AG09319 (cell line): ENCODE measurements at regions not wholly inside any gene's neighbourhood (a gene's known extent, or its start where the extent isn't known, plus 50 kb on each side); places are given as distances from the start of the nearest gene placed in this dataset.
"Not testable (repeated sequence)": the region's sequence is repeated elsewhere in the genome, so short reads cannot be mapped to it uniquely, and the experiment has no call there.

Source experiments
- DNase-seq: peaks from one replicate; pipeline ENCODE4 v3.0.0-alpha.2; 2010; ENCODE audit warnings: low read depth; ENCODE audit errors: extremely low read depth
- TF ChIP-seq, protein P1 (sequence below): IDR thresholded peaks from 2 replicates; pipeline ENCODE4 v1.5.1; 2011; ENCODE audit warnings: low read depth, mild to moderate bottlenecking, inconsistent platforms, low read length, moderate library complexity

DNA sequence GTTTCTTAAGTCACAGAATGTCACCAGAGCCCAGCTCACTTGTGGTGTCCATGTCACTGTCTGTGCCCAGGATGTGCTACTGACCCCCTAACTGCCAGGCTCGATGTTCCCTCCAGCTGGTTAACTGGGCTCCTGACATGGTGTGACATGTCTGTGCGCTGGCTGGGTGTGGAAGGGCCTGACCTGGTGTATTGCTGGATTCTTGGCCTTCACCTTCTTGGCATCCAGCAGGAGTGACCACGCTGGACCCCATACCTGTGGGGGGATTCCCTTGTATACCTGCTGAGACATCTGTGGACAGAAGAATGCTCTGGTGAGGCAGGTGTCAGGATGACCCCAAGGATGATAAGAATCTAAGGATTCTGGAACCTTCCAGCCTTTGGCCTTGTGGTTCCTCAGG is 1690.1 kb downstream of the TP53TG3F start:
- TF ChIP-seq, protein P1, sequence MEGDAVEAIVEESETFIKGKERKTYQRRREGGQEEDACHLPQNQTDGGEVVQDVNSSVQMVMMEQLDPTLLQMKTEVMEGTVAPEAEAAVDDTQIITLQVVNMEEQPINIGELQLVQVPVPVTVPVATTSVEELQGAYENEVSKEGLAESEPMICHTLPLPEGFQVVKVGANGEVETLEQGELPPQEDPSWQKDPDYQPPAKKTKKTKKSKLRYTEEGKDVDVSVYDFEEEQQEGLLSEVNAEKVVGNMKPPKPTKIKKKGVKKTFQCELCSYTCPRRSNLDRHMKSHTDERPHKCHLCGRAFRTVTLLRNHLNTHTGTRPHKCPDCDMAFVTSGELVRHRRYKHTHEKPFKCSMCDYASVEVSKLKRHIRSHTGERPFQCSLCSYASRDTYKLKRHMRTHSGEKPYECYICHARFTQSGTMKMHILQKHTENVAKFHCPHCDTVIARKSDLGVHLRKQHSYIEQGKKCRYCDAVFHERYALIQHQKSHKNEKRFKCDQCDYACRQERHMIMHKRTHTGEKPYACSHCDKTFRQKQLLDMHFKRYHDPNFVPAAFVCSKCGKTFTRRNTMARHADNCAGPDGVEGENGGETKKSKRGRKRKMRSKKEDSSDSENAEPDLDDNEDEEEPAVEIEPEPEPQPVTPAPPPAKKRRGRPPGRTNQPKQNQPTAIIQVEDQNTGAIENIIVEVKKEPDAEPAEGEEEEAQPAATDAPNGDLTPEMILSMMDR, result no peak
- DNase-seq, result no peak

DNA sequence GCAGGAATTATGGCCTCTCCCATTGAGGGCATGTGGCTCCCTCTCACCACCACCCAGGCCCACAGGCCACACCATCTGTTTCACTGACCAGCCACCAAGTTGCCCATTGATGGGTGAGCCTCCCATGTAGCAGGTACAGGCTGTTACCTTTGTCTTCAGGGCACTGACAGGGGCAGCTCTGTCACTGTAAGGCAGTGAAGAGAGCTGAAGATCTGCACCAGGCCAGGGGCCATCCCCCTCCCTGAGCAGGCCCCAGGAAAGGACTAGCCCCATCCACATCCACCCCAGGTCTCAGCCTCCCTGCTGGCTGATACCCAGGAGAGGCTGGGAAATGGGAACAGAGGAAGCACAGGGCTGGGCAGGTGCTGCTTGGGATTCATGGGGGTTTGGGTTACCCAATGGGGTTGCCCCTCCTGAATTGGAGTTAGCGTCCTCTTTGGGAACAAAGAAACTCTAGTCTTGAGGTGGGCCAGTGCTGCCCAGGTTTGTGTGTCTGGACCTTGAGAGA is 1691.4 kb downstream of the TP53TG3F start:
- TF ChIP-seq, protein P1, result no peak
- DNase-seq, result no peak

DNA sequence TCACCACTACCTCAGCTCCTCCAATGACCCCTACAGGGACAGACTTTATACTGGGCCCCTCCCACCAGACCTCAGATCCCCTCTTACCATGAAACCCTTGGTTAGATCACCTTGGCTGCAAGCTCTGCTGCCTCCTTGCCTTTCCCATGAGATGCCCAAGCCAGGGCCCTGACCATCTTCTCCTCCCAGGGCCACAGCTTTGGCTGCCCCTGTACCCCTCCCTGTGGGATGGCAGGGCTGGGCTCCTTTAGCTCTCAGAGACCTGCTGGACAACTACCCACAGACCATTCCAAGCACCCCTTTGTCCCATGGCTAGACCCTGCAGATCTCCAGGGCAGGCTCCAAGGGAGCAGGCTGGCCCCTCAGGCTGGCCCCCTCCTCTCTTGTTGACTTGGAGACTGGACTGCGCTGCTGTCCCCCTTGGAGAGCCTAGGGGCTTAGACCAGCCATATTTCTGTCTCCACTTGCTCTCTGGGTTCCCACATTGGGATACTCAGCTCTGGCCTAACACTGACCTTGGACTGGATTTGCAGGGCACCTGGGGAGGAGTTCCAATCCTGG is 1692.7 kb downstream of the TP53TG3F start:
- DNase-seq, result no peak
- TF ChIP-seq, protein P1, result no peak

DNA sequence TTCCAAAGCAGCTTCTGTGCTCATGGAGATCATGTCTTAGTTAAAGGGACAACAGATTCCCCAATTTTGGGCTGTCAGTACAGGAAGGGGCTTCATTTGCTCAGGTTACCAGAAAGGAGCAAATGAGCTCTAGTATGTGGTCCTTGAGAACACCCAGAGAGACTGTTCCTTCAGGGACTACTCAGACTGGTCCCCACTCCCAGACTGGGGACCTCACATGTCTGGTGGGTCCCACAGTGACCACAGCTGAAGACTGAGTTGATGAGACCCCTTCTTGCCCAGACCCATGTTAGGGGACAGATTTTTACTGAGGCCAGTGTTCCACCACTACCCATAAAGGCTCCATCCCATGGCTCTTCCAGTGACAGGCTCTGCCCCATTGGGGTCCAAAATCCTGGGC is 1695.2 kb downstream of the TP53TG3F start:
- no peak for DNase-seq
- TF ChIP-seq, protein P1, result no peak

DNA sequence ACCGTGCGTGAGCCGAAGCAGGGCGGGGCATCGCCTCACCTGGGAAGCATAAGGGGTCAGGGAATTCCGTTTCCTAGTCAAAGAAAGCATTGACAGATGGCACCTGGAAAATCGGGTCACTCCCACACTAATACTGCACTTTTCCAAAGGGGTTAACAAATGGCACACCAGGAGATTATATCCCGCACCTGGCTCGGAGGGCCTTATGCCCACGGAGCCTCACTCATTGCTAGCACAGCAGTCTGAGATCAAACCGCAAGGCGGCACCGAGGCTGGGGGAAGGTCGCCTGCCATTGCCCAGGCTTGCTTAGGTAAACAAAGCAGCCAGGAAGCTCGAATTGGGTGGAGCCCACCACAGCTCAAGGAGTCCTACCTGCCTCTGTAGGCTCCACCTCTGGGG is 1698.1 kb downstream of the TP53TG3F start:
- DNase-seq, result not testable (repeated sequence)

DNA sequence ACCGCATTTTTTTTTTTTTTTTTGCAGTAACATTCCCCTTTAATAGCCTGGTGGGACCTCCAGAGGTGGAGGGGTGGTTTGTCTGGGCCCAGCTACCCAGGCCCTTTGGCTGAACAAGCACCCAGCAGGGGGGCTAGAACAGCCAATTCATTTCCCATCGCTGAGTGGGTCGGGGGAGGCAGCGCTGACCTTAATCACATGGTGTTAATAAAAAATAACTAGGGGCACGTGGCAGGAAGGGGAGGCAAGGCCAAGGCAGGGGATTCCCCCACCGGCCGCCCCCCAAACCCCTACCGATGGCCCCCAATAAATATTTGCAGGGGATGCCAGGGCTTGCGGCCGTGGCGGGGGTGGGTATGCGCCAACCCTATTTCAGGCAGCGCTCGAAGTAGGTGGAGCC is 1709.9 kb downstream of the TP53TG3F start:
- DNase-seq, result not testable (repeated sequence)

DNA sequence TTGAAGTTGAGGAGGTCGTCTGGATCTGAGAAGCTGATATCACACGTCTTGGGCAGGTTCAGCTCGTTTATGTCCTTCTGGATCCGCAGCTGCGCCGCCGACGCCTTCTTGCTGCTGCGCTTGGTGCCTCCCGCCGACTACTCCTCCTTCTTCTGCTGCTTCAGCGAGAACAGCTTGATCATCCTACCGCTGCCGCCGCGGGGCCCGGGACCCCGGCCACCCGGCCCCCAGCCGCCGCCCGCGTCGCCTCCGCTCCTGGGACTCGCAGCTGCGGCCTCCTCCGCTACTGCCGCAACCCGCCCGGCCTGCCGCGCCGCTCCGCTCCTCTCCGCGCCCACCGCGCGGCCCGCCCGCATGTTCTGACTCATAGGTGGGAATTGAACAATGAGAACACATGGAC is 1710.6 kb downstream of the TP53TG3F start:
- not testable (repeated sequence) for DNase-seq

DNA sequence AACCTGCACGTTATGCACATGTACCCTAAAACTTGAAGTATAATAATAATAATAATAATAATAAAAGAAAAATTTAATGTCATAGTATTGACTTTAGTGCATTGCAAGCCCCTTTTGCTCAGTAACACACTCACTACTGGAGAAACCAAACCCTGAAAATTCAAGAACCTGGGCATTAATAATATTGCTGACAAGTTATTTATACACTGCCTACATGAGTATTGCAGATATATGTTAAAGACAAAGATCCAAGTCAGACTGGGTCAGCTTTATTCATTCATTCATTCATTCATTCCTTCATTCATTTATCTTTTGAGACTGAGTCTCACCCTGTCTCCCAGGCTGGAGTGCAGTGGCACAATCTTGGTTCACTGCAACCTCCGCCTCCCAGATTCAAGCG is 1711.2 kb downstream of the TP53TG3F start:
- no peak for DNase-seq
- TF ChIP-seq, protein P1, result no peak

DNA sequence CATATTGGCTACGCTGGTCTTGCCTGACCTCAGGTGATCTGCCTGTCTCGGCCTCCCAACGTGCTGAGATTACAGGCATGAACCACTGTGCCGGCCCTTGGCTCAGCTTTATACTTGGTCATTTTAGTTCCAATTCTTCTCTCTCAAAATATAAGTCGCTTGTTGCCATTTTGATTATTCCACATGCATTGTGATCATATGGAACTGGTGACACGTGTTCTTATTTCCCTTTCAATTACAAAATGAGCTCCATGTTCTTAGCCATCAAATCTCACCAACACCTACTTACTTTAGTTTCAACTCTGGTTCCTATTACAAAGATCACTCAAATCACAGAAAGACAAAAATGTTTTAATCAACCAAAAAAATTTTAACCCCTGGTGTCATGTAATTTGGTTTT is 1711.7 kb downstream of the TP53TG3F start:
- DNase-seq, result no peak
- TF ChIP-seq, protein P1, result no peak
